ENCODE measurements at regions not wholly inside any gene's neighbourhood (a gene's known extent, or its start where the extent isn't known, plus 50 kb on each side); places are given as distances from the start of the nearest gene placed in this dataset.

- DNase-seq (ENCODE audit: low read depth), result no peak
- H3K4me3 ChIP-seq (ENCODE audit: low read depth, low read length), result no peak overlapping the region
- no peak for TF ChIP-seq CTCF (conservative IDR thresholded peaks at IDR 0.05; ENCODE audit: low read depth, low read length)
Measured at GRCh38 chr2:193294371-193294770, 1099.6 kb upstream of the TMEFF2 start.

- no peak for TF ChIP-seq CTCF (conservative IDR thresholded peaks at IDR 0.05; ENCODE audit: low read depth, low read length)
- no peak for DNase-seq (ENCODE audit: low read depth)
- H3K4me3 ChIP-seq (ENCODE audit: low read depth, low read length), result no peak overlapping the region
Measured at GRCh38 chr2:193279361-193279760, 1084.6 kb upstream of the TMEFF2 start.

- no peak overlapping the region for H3K4me3 ChIP-seq (ENCODE audit: low read depth, low read length)
- no peak for DNase-seq (ENCODE audit: low read depth)
- TF ChIP-seq CTCF (conservative IDR thresholded peaks at IDR 0.05; ENCODE audit: low read depth, low read length), result no peak
Measured at GRCh38 chr2:193276988-193277387, 1082.3 kb upstream of the TMEFF2 start.

- no peak for TF ChIP-seq CTCF (conservative IDR thresholded peaks at IDR 0.05; ENCODE audit: low read depth, low read length)
- H3K4me3 ChIP-seq (ENCODE audit: low read depth, low read length), result no peak overlapping the region
- DNase-seq (ENCODE audit: low read depth), result no peak
Measured at GRCh38 chr2:193276560-193276959, 1081.8 kb upstream of the TMEFF2 start.

GRCh38 chr2:193276069-193276468 lies 1081.3 kb upstream of the TMEFF2 start:
- no peak for TF ChIP-seq CTCF (conservative IDR thresholded peaks at IDR 0.05; ENCODE audit: low read depth, low read length)
- no peak overlapping the region for H3K4me3 ChIP-seq (ENCODE audit: low read depth, low read length)
- no peak for DNase-seq (ENCODE audit: low read depth)

GRCh38 chr2:193272011-193272410 lies 1077.3 kb upstream of the TMEFF2 start:
- no peak for TF ChIP-seq CTCF (conservative IDR thresholded peaks at IDR 0.05; ENCODE audit: low read depth, low read length)
- no peak for DNase-seq (ENCODE audit: low read depth)
- no peak overlapping the region for H3K4me3 ChIP-seq (ENCODE audit: low read depth, low read length)

GRCh38 chr2:193270816-193271215 lies 1076.1 kb upstream of the TMEFF2 start:
- no peak for DNase-seq (ENCODE audit: low read depth)
- H3K4me3 ChIP-seq (ENCODE audit: low read depth, low read length), result no peak overlapping the region
- TF ChIP-seq CTCF (conservative IDR thresholded peaks at IDR 0.05; ENCODE audit: low read depth, low read length), result no peak

Measured in choroid plexus epithelial cell (primary cell).